ENCODE measurements at regions not wholly inside any gene's neighbourhood (a gene's known extent, or its start where the extent isn't known, plus 50 kb on each side); places are given as distances from the start of the nearest gene placed in this dataset.

DNA sequence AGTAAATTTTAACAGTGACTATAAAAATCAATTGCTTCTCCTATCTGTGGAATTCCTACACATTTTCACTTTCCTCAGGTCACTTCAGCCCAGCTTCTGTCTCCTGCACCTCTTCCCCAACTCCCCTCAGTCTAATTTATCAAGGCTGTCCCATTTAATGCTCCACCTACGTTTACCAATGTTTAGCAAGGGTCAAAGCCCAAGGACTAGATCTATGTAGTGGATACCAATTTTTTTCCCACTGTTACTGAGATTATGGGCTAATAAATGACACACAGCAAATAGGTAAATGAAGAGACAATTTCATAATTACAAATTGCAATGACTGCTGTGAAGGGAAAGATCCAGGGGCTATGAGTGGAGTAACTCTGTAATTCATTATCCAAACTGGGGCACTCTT, 211.5 kb upstream of the RPS23 start:
- H3K4me3 ChIP-seq: no peak overlapping the region
- H3K27me3 ChIP-seq (ENCODE audit: insufficient read depth in 3 of 3, low read length in 2 of 3): peaks cover 0 to 2% (median 0%) of the 10 kb centered on the region in 3 donors
- no peaks in the 10 kb centered on the region for H3K4me1 ChIP-seq
- TF ChIP-seq, protein P1, sequence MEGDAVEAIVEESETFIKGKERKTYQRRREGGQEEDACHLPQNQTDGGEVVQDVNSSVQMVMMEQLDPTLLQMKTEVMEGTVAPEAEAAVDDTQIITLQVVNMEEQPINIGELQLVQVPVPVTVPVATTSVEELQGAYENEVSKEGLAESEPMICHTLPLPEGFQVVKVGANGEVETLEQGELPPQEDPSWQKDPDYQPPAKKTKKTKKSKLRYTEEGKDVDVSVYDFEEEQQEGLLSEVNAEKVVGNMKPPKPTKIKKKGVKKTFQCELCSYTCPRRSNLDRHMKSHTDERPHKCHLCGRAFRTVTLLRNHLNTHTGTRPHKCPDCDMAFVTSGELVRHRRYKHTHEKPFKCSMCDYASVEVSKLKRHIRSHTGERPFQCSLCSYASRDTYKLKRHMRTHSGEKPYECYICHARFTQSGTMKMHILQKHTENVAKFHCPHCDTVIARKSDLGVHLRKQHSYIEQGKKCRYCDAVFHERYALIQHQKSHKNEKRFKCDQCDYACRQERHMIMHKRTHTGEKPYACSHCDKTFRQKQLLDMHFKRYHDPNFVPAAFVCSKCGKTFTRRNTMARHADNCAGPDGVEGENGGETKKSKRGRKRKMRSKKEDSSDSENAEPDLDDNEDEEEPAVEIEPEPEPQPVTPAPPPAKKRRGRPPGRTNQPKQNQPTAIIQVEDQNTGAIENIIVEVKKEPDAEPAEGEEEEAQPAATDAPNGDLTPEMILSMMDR (IDR thresholded peaks at IDR 0.05): no peak
- ATAC-seq (no peak), DNase-seq (no peak)
- H3K9me3 ChIP-seq: no peaks in the 10 kb centered on the region
- H3K27ac ChIP-seq: no peak overlapping the region
- 59 to 89% (median 64%) methylated on average over 1 of the region's 1 CpG for WGBS, 3 donors
- no peaks in the 10 kb centered on the region for H3K36me3 ChIP-seq (ENCODE audit: insufficient read depth in 1 of 2, low read depth in 1 of 2)
- intact Hi-C loops (cut with DNase I): no loop called here

DNA sequence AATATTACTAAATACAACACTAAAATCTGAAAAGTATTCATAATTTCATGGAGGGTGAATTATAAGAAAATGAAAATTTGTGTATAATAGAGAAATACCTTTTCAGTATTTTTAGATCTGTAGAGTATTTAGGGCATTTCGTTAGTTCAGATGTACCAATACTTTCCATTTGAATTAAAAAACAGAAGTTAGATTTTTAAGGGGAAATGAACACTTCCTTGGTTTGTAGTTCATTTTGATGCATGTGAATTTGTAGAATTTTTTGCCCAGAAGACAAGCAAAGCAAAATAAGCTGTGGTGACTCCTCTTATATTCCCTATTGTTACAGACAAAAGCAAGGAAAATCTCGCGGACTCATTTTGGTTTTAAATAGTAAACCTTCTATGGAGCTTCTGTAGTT, 209.0 kb upstream of the RPS23 start:
- 86 to 92% (median 92%) methylated on average over 3 of the region's 3 CpGs for WGBS, 3 donors
- TF ChIP-seq, protein P1 (IDR thresholded peaks at IDR 0.05): no peak
- DNase-seq: no peak

DNA sequence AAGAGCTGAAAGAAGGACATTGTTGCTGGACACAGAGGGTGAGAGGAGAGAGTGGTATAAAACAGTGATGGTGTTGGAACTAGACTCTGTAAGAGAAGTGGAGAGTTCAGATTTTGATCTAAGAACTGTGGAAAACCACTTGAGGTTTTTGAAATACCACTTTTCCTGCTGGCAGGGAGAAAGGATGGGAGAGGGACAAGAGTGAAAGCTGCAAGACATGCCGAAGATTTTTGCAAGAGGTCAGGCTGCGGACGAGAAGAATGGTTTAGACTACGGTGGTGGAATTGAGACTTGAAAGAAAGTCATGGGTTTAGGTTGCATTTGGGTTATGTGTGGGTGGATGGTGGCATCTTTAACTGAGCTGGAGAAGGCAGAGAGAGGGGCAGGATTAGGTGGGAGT, 202.2 kb upstream of the RPS23 start:
- H3K4me3 ChIP-seq: no peak overlapping the region
- intact Hi-C loops (cut with DNase I): no loop called here
- H3K9me3 ChIP-seq: no peaks in the 10 kb centered on the region
- no peak overlapping the region for H3K27ac ChIP-seq
- WGBS, 3 donors: 85 to 89% (median 86%) methylated on average over 4 of the region's 4 CpGs
- H3K27me3 ChIP-seq (ENCODE audit: insufficient read depth in 3 of 3, low read length in 2 of 3): peaks cover 0 to 3% (median 0%) of the 10 kb centered on the region in 3 donors
- ATAC-seq (no peak), DNase-seq (no peak)
- H3K4me1 ChIP-seq: no peaks in the 10 kb centered on the region
- TF ChIP-seq, protein P1 (IDR thresholded peaks at IDR 0.05): no peak
- no peaks in the 10 kb centered on the region for H3K36me3 ChIP-seq (ENCODE audit: insufficient read depth in 1 of 2, low read depth in 1 of 2)

More for the DNA sequence above, 209.0 kb upstream of the RPS23 start:
- ATAC-seq: no peak
- H3K4me1 ChIP-seq: no peaks in the 10 kb centered on the region
- H3K4me3 ChIP-seq: no peak overlapping the region
- H3K9me3 ChIP-seq: no peaks in the 10 kb centered on the region
- H3K27me3 ChIP-seq (ENCODE audit: insufficient read depth in 3 of 3, low read length in 2 of 3): peaks cover 0 to 2% (median 0%) of the 10 kb centered on the region in 3 donors
- intact Hi-C loops (cut with DNase I): no loop called here
- no peak overlapping the region for H3K27ac ChIP-seq
- H3K36me3 ChIP-seq (ENCODE audit: insufficient read depth in 1 of 2, low read depth in 1 of 2): no peaks in the 10 kb centered on the region

DNA sequence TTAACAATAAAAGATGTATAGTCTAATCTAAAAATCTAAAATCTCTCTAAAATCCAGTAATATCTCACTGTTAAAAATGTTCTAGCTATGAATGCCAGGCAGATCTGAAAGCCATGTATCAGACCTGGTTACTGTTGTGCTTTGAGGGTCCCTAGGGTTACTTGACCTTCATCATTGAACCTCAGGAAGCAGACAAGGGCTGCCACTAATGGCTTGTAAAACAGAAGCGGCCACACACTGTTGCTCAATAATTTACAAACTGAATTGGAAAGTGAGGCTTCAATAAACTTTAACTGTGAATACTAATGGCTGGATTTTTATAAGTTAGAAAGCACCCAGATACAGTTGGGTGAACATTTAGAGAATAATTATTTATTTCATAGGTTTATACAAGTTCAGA, 198.0 kb upstream of the RPS23 start:
- WGBS, 3 donors: 77 to 81% (median 78%) methylated on average over 1 of the region's 1 CpG
- Histone ChIP-seq H3K36me3 (ENCODE audit: insufficient read depth in 1 of 2, low read depth in 1 of 2) (no peaks in the 10 kb centered on the region), H3K4me3 (no peak overlapping the region), H3K4me1 (no peaks in the 10 kb centered on the region), H3K9me3 (no peaks in the 10 kb centered on the region), H3K27me3 (ENCODE audit: insufficient read depth in 3 of 3, low read length in 2 of 3) (peaks cover 0 to 3% (median 0%) of the 10 kb centered on the region in 3 donors), H3K27ac (no peak overlapping the region)
- intact Hi-C loops (cut with DNase I): no loop called here
- DNase-seq (no peak), ATAC-seq (no peak)
- TF ChIP-seq, protein P1 (IDR thresholded peaks at IDR 0.05): no peak

DNA sequence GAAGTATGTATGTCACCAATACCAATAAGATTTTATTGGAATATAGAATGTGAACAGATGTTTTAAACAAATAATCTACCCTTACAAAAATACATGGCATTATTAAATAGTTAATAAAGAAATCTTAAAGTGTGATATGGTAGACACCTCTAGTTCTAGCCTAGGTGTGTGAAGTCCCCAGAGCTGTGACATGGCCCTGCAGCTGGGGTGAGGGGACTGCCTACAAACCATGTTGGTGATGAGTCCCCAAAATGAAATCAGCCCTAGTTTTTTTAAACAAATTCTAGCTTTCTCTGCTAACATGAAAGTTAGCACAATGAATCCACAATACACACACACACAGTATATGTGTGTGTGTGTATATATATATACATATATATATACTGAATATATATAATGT, 195.1 kb upstream of the RPS23 start:
- intact Hi-C loops (cut with DNase I): no loop called here
- Histone ChIP-seq H3K27ac (no peak overlapping the region), H3K9me3 (no peaks in the 10 kb centered on the region), H3K36me3 (ENCODE audit: insufficient read depth in 1 of 2, low read depth in 1 of 2) (no peaks in the 10 kb centered on the region), H3K4me1 (no peaks in the 10 kb centered on the region), H3K27me3 (ENCODE audit: insufficient read depth in 3 of 3, low read length in 2 of 3) (no peaks in the 10 kb centered on the region), H3K4me3 (no peak overlapping the region)
- TF ChIP-seq, protein P1 (IDR thresholded peaks at IDR 0.05): no peak
- DNase-seq (no peak), ATAC-seq (no peak)

All from psoas muscle (tissue), 7 donors.